ENCODE measurements at regions not wholly inside any gene's neighbourhood (a gene's known extent, or its start where the extent isn't known, plus 50 kb on each side); places are given as distances from the start of the nearest gene placed in this dataset.
"Not testable (repeated sequence)": the region's sequence is repeated elsewhere in the genome, so short reads cannot be mapped to it uniquely, and the experiment has no call there.

GRCh38 chr4:104930298-104930697, 216.4 kb upstream of the TET2 start:
- CTCF ChIA-PET = interaction anchor here (1.1 kb wide), 1 partner anchor 15 kb away, joined by 3 read pairs; no protein-coding TSS in a partner anchor
- 49% methylated on average over 6 of the region's 7 CpGs for WGBS (ENCODE audit: missing lambda C conversion rate)
- POLR2A ChIA-PET = no interaction called here

GRCh38 chr4:104930745-104931736, 215.6 kb upstream of the TET2 start:
- DNase-seq (ENCODE audit: low read depth in 1 of 2, low spot score in 1 of 2) = peak in 1 of 2 experiments; percentile 4
- H3K4me2 ChIP-seq, ATAC-seq, FAIRE-seq, POLR2A ChIA-PET, H3K27ac ChIP-seq, H3K4me3 ChIP-seq, H3K4me1 ChIP-seq, H3K9me3 ChIP-seq: not testable (repeated sequence)
- CTCF ChIA-PET = interaction anchor here (0.8 kb wide), 1 partner anchor 49 kb away, joined by 3 read pairs; no protein-coding TSS in a partner anchor
- WGBS (ENCODE audit: missing lambda C conversion rate) = 27% methylated on average over 2 of the region's 5 CpGs

More at GRCh38 chr4:104930298-104930697, 216.4 kb upstream of the TET2 start:
- Histone ChIP-seq H3K27ac (no peak overlapping the region), H3K9me3 (no peaks in the 10 kb centered on the region), H3K4me2 (no peak overlapping the region), H3K4me3 (no peak overlapping the region), H3K4me1 (no peaks in the 10 kb centered on the region)
- no peak for DNase-seq (ENCODE audit: low read depth in 1 of 2, low spot score in 1 of 2)
- ATAC-seq = no peak
- FAIRE-seq = no peak
- TF ChIP-seq ATOH8 (CRISPR knock-in tag; IDR thresholded peaks at IDR 0.05; ENCODE audit: low read depth) = no peak
- no peak for TF ChIP-seq GATA3 (IDR thresholded peaks at IDR 0.05; ENCODE audit: borderline replicate concordance)
- TF ChIP-seq KDM5A (IDR thresholded peaks at IDR 0.05) = no peak
- TF ChIP-seq RFX5 (IDR thresholded peaks at IDR 0.05) = no peak
- TF ChIP-seq REST (IDR thresholded peaks at IDR 0.05) = no peak
- no peak for TF ChIP-seq ZFP36 (IDR thresholded peaks at IDR 0.05; ENCODE audit: borderline replicate concordance, partially characterized antibody)
- TF ChIP-seq SMC3 (IDR thresholded peaks at IDR 0.05) = no peak
- TF ChIP-seq SREBF2 (IDR thresholded peaks at IDR 0.05) = no peak
- TF ChIP-seq RNF2 (IDR thresholded peaks at IDR 0.05; ENCODE audit: borderline replicate concordance, low read depth) = no peak
- TF ChIP-seq TP53 (CRISPR knock-in tag; IDR thresholded peaks at IDR 0.05) = no peak

GRCh38 chr4:104938624-104939023, 208.1 kb upstream of the TET2 start:
- POLR2A ChIA-PET = no interaction called here
- CTCF ChIA-PET = no interaction called here
- FAIRE-seq = no peak
- TF ChIP-seq BHLHE40 (IDR thresholded peaks at IDR 0.05; ENCODE audit: low read depth, low read length) (no peak), HOXB13 (CRISPR knock-in tag; IDR thresholded peaks at IDR 0.05; ENCODE audit: low read depth) (no peak), HOXA7 (CRISPR knock-in tag; IDR thresholded peaks at IDR 0.05) (no peak), REST (IDR thresholded peaks at IDR 0.05) (no peak), FOXS1 (CRISPR knock-in tag; IDR thresholded peaks at IDR 0.05) (no peak), ESRRA (IDR thresholded peaks at IDR 0.05; ENCODE audit: borderline replicate concordance, low read length) (no peak), KDM1A (IDR thresholded peaks at IDR 0.05; ENCODE audit: low read depth) (no peak), CHD2 (IDR thresholded peaks at IDR 0.05; ENCODE audit: low read length, partially characterized antibody) (no peak), MAZ (IDR thresholded peaks at IDR 0.05; ENCODE audit: borderline replicate concordance, low read depth, low read length) (no peak), GATA3 (IDR thresholded peaks at IDR 0.05; ENCODE audit: borderline replicate concordance) (no peak), KDM5A (IDR thresholded peaks at IDR 0.05) (no peak), SREBF2 (IDR thresholded peaks at IDR 0.05) (no peak), RFX5 (IDR thresholded peaks at IDR 0.05) (no peak), PBX3 (IDR thresholded peaks at IDR 0.05) (no peak), BCL3 (IDR thresholded peaks at IDR 0.05) (no peak), RCOR1 (IDR thresholded peaks at IDR 0.05; ENCODE audit: low read depth, low read length) (no peak)

More at GRCh38 chr4:104938624-104939023, 208.1 kb upstream of the TET2 start:
- DNase-seq (ENCODE audit: low read depth in 1 of 2, low spot score in 1 of 2) (no peak), ATAC-seq (no peak)
- Histone ChIP-seq H3K4me3 (no peak overlapping the region), H3K4me1 (no peaks in the 10 kb centered on the region), H3K4me2 (no peak overlapping the region), H3K27ac (no peak overlapping the region), H3K9me3 (no peaks in the 10 kb centered on the region)
- 44% methylated on average over 1 of the region's 1 CpG for WGBS (ENCODE audit: missing lambda C conversion rate)

Measured in A549 (cell line).